ENCODE measurements at regions not wholly inside any gene's neighbourhood (a gene's known extent, or its start where the extent isn't known, plus 50 kb on each side); places are given as distances from the start of the nearest gene placed in this dataset.

DNA sequence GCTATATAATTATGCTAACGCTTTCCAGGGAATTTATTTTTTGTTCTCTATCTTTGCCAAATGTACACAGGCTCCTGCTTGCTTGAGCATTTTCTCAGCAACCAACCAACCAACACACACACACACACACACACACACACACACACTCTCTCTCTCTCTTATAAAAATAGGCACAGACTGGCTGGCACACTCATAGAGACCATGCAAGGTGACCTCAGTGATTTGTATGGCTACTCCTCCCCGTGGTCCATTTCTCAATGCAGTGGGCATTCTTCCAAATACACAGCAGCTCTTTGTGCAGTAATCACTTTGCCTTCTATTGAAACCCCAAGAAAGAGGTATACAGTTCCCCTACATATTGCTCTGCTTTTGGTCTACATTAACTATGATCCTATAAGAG is 416.0 kb downstream of the MAN2A1 start:
- TF ChIP-seq, protein P1, sequence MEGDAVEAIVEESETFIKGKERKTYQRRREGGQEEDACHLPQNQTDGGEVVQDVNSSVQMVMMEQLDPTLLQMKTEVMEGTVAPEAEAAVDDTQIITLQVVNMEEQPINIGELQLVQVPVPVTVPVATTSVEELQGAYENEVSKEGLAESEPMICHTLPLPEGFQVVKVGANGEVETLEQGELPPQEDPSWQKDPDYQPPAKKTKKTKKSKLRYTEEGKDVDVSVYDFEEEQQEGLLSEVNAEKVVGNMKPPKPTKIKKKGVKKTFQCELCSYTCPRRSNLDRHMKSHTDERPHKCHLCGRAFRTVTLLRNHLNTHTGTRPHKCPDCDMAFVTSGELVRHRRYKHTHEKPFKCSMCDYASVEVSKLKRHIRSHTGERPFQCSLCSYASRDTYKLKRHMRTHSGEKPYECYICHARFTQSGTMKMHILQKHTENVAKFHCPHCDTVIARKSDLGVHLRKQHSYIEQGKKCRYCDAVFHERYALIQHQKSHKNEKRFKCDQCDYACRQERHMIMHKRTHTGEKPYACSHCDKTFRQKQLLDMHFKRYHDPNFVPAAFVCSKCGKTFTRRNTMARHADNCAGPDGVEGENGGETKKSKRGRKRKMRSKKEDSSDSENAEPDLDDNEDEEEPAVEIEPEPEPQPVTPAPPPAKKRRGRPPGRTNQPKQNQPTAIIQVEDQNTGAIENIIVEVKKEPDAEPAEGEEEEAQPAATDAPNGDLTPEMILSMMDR (IDR thresholded peaks at IDR 0.05; ENCODE audit: borderline replicate concordance, extremely low read depth, low read length, poor library complexity, severe bottlenecking), result no peak
- TF ChIP-seq EZH2 (IDR thresholded peaks at IDR 0.05; ENCODE audit: borderline replicate concordance, low read depth, low read length, severe bottlenecking), result no peak

Measured in DND-41 (cell line).